ENCODE measurements at regions not wholly inside any gene's neighbourhood (a gene's known extent, or its start where the extent isn't known, plus 50 kb on each side); places are given as distances from the start of the nearest gene placed in this dataset.
"Not testable (repeated sequence)": the region's sequence is repeated elsewhere in the genome, so short reads cannot be mapped to it uniquely, and the experiment has no call there.

GRCh38 chr6:113015249-113015648 lies 668.1 kb downstream of the RFPL4B start:
- H3K4me3 ChIP-seq (ENCODE audit: low read depth, low read length), result no peak overlapping the region
- peak; percentile 74 for DNase-seq (ENCODE audit: low read depth)
- TF ChIP-seq, protein P1, sequence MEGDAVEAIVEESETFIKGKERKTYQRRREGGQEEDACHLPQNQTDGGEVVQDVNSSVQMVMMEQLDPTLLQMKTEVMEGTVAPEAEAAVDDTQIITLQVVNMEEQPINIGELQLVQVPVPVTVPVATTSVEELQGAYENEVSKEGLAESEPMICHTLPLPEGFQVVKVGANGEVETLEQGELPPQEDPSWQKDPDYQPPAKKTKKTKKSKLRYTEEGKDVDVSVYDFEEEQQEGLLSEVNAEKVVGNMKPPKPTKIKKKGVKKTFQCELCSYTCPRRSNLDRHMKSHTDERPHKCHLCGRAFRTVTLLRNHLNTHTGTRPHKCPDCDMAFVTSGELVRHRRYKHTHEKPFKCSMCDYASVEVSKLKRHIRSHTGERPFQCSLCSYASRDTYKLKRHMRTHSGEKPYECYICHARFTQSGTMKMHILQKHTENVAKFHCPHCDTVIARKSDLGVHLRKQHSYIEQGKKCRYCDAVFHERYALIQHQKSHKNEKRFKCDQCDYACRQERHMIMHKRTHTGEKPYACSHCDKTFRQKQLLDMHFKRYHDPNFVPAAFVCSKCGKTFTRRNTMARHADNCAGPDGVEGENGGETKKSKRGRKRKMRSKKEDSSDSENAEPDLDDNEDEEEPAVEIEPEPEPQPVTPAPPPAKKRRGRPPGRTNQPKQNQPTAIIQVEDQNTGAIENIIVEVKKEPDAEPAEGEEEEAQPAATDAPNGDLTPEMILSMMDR (IDR thresholded peaks at IDR 0.05; ENCODE audit: insufficient read depth, low read depth, low read length), result no peak

- H3K4me3 ChIP-seq (ENCODE audit: low read depth, low read length), result no peak overlapping the region
- no peak for DNase-seq (ENCODE audit: low read depth)
- TF ChIP-seq, protein P1 (IDR thresholded peaks at IDR 0.05; ENCODE audit: insufficient read depth, low read depth, low read length), result no peak
Measured at GRCh38 chr6:113017353-113017752, 670.2 kb downstream of the RFPL4B start.

GRCh38 chr6:113018351-113019151 lies 671.4 kb downstream of the RFPL4B start:
- no peak overlapping the region for H3K4me3 ChIP-seq (ENCODE audit: low read depth, low read length)

DNA sequence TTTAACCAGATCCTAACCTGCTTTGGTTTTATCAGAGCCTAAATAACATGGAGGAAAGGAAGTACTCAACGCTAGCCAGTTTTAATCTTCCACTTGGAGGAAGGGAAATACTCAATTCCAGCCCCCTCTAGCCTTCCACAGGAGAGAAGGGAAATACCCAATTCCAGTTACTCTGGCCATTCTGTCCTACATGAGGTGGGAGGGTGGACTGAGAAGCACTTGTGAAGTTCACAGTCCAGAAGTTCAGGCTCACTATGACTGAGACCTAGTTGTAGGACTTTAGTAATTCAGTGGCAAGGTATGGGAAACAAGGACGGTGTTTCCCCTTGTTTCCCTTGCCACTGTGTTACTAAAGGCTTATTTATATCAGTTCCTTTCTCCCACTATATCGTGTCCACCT lies 672.0 kb downstream of the RFPL4B start:
- TF ChIP-seq, protein P1 (IDR thresholded peaks at IDR 0.05; ENCODE audit: insufficient read depth, low read depth, low read length), result no peak
- no peak for DNase-seq (ENCODE audit: low read depth)
- no peak overlapping the region for H3K4me3 ChIP-seq (ENCODE audit: low read depth, low read length)

More at GRCh38 chr6:113018351-113019151, 671.4 kb downstream of the RFPL4B start:
- TF ChIP-seq, protein P1 (IDR thresholded peaks at IDR 0.05; ENCODE audit: insufficient read depth, low read depth, low read length), result no peak
- peak; percentile 87 for DNase-seq (ENCODE audit: low read depth)

- no peak for DNase-seq (ENCODE audit: low read depth)
- no peak overlapping the region for H3K4me3 ChIP-seq (ENCODE audit: low read depth, low read length)
- TF ChIP-seq, protein P1 (IDR thresholded peaks at IDR 0.05; ENCODE audit: insufficient read depth, low read depth, low read length), result no peak
Measured at GRCh38 chr6:113027780-113028179, 680.6 kb downstream of the RFPL4B start.

- not testable (repeated sequence) for H3K4me3 ChIP-seq (ENCODE audit: low read depth, low read length); DNase-seq (ENCODE audit: low read depth)
Measured at GRCh38 chr6:113029161-113029560, 682.0 kb downstream of the RFPL4B start.

- TF ChIP-seq, protein P1 (IDR thresholded peaks at IDR 0.05; ENCODE audit: insufficient read depth, low read depth, low read length), result no peak
- no peak for DNase-seq (ENCODE audit: low read depth)
- H3K4me3 ChIP-seq (ENCODE audit: low read depth, low read length), result no peak overlapping the region
Measured at GRCh38 chr6:113031591-113032238, 684.6 kb downstream of the RFPL4B start.

All from fibroblast of villous mesenchyme (primary cell).